Erythroblast (primary cell): ENCODE measurements at regions not wholly inside any gene's neighbourhood (a gene's known extent, or its start where the extent isn't known, plus 50 kb on each side); places are given as distances from the start of the nearest gene placed in this dataset.

Experiments used
- DNase-seq, 2 experiments: peaks; one replicate each; lab custom pipeline; 2025; lab: John Stamatoyannopoulos, UW
- GATA1 ChIP-seq: IDR thresholded peaks from 2 replicates; pipeline ENCODE4 v1.6.1; 2011; ENCODE audit warnings: low read depth, mild to moderate bottlenecking, control low read depth, low read length, moderate library complexity
- POLR2A ChIP-seq: IDR thresholded peaks from 2 replicates; pipeline ENCODE4 v1.6.1; 2011; ENCODE audit warnings: mild to moderate bottlenecking, low read length

GRCh38 chr5:30034870-30035269, 1158.6 kb upstream of the CDH6 start:
- DNase-seq, result no peak
- TF ChIP-seq GATA1, result no peak
- no peak for TF ChIP-seq POLR2A

- TF ChIP-seq GATA1, result no peak
- no peak for TF ChIP-seq POLR2A
- no peak for DNase-seq
These were observed 1163.4 kb upstream of the CDH6 start for GRCh38 chr5:30030101-30030500.

- no peak for DNase-seq
- TF ChIP-seq GATA1 (no peak), POLR2A (no peak)
These were observed 1191.7 kb upstream of the CDH6 start for GRCh38 chr5:30001826-30002225.

- no peak for DNase-seq
- no peak for TF ChIP-seq GATA1
These were observed 1193.3 kb upstream of the CDH6 start for GRCh38 chr5:30000231-30000630.

GRCh38 chr5:29995154-29995553, 1198.3 kb upstream of the CDH6 start:
- TF ChIP-seq POLR2A, result no peak
- no peak for DNase-seq

DNA sequence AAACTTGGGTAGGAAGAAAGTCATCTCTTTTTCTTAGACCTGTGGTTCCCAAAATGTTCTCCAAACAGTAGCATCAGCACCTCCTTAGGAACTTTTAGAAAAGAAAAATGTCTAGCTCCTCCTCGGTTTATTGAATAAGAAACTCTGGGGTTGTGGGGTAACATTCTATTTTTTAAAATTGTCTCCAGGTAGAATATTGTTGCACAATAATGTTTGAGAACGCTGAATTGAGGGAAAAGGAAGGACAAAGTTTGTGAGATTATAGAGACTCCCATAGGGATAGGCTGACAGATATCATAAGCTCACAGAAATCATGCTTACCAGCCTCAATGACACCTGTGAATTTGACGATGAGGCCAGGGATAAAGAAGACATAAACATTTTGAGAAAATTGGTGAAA, 1199.0 kb upstream of the CDH6 start:
- DNase-seq, result no peak
- TF ChIP-seq GATA1, result no peak
- TF ChIP-seq POLR2A, result no peak

DNA sequence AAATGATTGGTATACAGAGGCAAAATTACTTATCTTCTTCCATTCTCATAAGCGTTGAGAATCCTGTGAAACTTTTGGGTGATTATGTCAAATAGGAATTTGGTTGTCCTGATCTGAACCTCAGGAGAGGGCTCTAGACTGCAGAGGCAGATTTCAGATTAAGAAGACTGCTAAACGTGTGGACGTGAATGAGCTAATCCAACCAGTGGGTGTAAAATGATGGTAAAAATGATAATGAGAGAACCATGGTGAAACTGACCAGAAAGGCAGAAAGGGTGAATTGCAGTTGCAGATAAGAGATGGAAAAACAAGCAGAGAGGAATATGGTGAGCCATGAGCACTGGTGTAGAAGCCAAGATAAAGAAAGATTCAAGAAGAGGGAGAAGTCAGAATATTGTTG, 1200.2 kb upstream of the CDH6 start:
- TF ChIP-seq POLR2A (no peak), GATA1 (no peak)
- peak; percentile 38 to 78 for DNase-seq

- no peak for DNase-seq
- no peak for TF ChIP-seq GATA1
- TF ChIP-seq POLR2A, result no peak
These were observed 1201.2 kb upstream of the CDH6 start for GRCh38 chr5:29992248-29992647.

DNA sequence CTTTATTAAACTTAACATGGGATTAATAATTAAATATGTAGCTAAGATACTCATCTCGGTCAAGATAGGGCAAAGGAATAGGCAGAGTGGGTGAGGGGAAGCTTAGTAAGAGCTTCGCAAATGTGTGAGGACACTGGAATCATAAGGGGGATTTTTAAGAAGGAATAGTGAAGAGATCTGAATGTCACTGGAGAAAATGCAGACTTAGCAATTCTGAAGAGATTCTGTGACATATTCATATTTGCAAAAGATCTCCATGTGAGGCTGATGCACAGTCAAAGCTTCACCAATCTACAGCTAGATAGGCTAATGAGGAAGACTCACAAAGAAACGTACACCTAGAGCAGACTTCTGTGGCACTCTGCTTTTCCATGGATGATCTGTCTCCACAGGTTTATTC, 1202.8 kb upstream of the CDH6 start:
- TF ChIP-seq GATA1 (no peak), POLR2A (no peak)
- no peak for DNase-seq

DNA sequence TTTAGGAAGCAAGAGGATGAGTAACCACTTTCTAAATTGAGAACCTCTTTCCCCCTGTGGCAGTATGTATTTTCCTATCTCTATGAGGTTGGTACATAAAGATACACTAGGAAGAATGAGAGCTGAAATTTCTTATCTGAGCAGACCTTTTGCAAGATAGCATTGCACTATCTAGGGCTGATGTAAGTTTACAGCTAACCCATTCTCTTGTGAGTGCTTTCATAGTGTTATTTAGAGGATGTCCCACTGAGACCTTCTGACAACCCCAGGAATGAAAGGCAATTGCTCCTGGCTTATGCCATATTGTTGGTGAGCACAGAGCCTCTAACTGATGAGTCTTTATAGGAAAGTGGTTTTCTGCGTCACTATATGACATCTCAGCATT, 1209.3 kb upstream of the CDH6 start:
- DNase-seq, result peak; percentile 37 to 76
- TF ChIP-seq GATA1, result peak; percentile 26
- TF ChIP-seq POLR2A, result no peak

- no peak for DNase-seq
- no peak for TF ChIP-seq GATA1
- no peak for TF ChIP-seq POLR2A
These were observed 1209.8 kb upstream of the CDH6 start for GRCh38 chr5:29983528-29984155.

GRCh38 chr5:29982457-29982856, 1211.0 kb upstream of the CDH6 start:
- DNase-seq, result peak; percentile 21 to 34
- TF ChIP-seq GATA1 (no peak), POLR2A (no peak)

DNA sequence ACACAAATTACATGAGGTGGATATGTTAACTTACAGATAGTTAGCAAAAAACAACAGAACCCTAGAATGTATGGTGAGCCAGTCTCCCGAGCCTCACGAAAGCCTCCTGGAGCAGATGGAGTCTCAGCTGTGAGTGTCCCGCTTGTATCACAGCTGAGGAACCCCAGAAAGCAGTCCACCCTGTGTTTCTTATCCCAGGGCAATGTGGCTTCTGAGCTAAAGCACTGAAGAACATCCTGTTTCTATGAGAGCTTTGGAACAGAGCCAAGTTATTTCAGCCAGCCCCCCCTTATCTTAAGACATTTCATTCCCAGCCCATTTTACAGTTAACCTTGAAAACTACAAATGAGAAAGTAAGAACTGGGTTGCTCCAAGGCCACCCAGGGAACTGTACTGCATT, 1220.9 kb upstream of the CDH6 start:
- DNase-seq, result peak; percentile 43 to 64
- TF ChIP-seq POLR2A, result no peak
- no peak for TF ChIP-seq GATA1

GRCh38 chr5:29963956-29964355, 1229.5 kb upstream of the CDH6 start:
- TF ChIP-seq GATA1 (no peak), POLR2A (no peak)
- peak; percentile 2 to 8 for DNase-seq

DNA sequence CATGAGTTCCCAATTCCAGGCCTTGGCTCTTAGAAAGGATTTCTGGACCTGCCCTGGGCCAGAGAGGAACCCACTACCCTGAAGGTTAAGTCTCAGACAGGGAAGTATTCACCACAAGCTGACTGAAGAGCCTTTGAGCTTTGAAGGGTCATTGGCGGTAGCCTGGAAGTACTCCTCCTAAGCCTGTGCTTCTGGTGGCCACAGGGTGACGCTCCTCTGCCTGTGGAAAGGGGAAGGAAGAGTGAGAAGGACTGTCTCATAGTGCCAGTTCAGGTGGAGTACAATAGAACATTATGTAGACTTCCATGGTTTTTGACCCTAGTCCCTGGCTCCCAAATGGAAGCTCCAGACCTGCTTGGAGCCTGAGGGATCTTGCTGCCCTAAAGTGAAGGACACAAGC, 1233.2 kb upstream of the CDH6 start:
- peak; percentile 3 to 4 for DNase-seq
- TF ChIP-seq GATA1 (no peak), POLR2A (no peak)
